NT2/D1 (cell line): ENCODE measurements at regions not wholly inside any gene's neighbourhood (a gene's known extent, or its start where the extent isn't known, plus 50 kb on each side); places are given as distances from the start of the nearest gene placed in this dataset.

Source experiments
- DNase-seq: peaks from one replicate; pipeline ENCODE4 v3.0.0-alpha.2; 2011; ENCODE audit warnings: low read depth, low spot score
- H3K27me3 ChIP-seq: 2 replicates; pipeline ENCODE4 v1.6.0; 2011; ENCODE audit warnings: mild to moderate bottlenecking; ENCODE audit not compliant: insufficient read length, insufficient read depth
- H3K36me3 ChIP-seq: 2 replicates; pipeline ENCODE4 v1.6.1; 2011; ENCODE audit warnings: mild to moderate bottlenecking, low read length, mixed read lengths; ENCODE audit not compliant: insufficient read depth, insufficient read length
- H3K4me1 ChIP-seq: 2 replicates; pipeline ENCODE4 v1.5.1; 2011; ENCODE audit not compliant: insufficient read depth, insufficient read length
- H3K4me3 ChIP-seq: 2 replicates; pipeline ENCODE4 v1.5.1; 2011; ENCODE audit warnings: low read depth; ENCODE audit not compliant: insufficient read length
- H3K9ac ChIP-seq: 2 replicates; pipeline ENCODE4 v1.6.0; 2011; ENCODE audit warnings: low read depth; ENCODE audit not compliant: insufficient read length
- H3K9me3 ChIP-seq: 2 replicates; pipeline ENCODE4 v1.5.1; 2011; ENCODE audit warnings: mild to moderate bottlenecking, low read length; ENCODE audit not compliant: insufficient read depth
- SUZ12 ChIP-seq: IDR thresholded peaks from 2 replicates; pipeline ENCODE4 v1.6.1; 2011; ENCODE audit not compliant: insufficient read length, insufficient read depth; ENCODE audit errors: extremely low read depth
- YY1 ChIP-seq: IDR thresholded peaks from 2 replicates; pipeline ENCODE4 v1.6.1; 2011; ENCODE audit not compliant: insufficient read length, insufficient read depth
- ZNF274 ChIP-seq: IDR thresholded peaks from 2 replicates; pipeline ENCODE4 v1.6.1; 2011; ENCODE audit warnings: mild to moderate bottlenecking, low read depth, low read length

DNA sequence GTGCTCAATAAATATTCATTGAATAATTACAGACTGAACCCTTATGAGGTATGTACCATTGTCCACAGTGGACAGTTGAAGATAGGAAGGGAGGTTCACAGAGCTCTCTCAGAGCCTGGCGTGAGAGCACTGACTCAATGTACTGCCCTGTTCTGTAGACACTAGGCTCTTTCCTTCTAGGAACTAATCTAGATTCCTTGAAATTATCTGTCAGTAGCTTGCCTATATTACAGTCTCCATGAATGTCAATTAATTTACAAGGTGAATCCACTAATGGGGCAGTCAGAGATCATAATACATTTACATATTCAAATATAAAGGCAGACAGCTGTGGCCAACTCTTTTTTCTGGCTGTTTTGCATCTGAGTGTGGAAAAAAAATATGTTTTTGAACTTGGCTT, 251.2 kb upstream of the SALL1 start:
- H3K36me3 ChIP-seq: no peaks in the 10 kb centered on the region

DNA sequence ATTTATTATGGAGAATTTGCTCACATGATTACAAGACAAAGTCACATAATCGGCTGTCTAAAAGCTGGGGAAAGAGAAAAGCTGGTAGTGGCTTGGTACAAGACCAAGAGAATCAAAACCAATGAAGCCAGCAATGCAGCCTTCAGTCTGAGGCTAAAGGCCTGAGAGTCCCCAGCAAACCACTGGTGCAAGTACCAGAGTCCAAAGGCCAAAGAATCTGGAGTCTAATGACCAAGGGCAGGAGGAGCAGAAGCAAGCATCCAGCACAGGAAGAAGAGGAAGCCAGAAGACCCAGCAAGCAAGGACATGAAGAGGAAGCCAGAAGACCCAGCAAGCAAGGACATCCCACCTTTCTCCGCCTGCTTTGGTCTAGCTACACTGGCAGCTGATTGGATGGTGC, 250.6 kb upstream of the SALL1 start:
- TF ChIP-seq ZNF274 (no peak), YY1 (no peak), SUZ12 (no peak)
- no peaks in the 10 kb centered on the region for H3K36me3 ChIP-seq
- H3K4me3 ChIP-seq: no peak overlapping the region
- no peak for DNase-seq
- H3K9ac ChIP-seq: no peak overlapping the region
- H3K4me1 ChIP-seq: no peaks in the 10 kb centered on the region
- H3K27me3 ChIP-seq: no peaks in the 10 kb centered on the region
- peaks cover 41% of the 10 kb centered on the region for H3K9me3 ChIP-seq

More for the DNA sequence above, 251.2 kb upstream of the SALL1 start:
- Histone ChIP-seq H3K9me3 (peaks cover 37% of the 10 kb centered on the region), H3K9ac (no peak overlapping the region), H3K27me3 (no peaks in the 10 kb centered on the region), H3K4me1 (no peaks in the 10 kb centered on the region), H3K4me3 (no peak overlapping the region)
- no peak for TF ChIP-seq YY1
- no peak for TF ChIP-seq SUZ12
- no peak for TF ChIP-seq ZNF274
- DNase-seq: no peak

DNA sequence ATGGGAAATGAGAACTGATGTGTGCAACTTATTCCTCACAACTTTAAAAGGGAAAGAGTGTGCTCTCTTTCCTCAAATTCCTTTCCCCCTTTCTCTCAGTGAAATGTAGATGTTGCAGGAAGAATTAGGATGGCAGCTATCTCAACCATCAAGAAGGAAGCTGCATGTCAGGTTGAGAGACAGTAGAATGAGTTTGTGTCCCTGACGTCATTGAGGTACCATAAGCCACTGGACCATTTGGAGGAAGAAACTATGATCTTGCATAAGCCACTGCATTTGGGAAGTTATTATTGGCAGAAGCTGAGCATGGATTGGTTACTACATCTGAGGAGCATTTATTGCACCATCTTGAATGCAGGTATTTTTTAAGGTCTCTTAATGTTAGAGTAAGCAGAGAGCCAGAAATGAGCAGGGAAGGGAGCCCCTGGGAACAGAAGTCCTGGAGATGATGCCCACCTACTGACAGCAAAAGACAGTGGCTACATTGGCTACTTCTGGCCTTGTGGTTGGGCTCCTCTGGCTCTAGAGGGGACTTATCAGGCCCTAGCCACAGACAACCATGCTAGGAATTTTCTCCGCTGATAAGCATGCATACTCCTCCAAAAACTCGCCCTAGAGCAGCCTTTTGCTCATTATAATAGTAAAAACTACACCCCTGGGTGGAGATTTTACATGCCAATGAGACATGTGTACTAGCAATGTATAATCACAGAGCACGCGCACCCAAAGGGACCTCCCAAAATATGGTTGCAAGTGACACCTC, 249.0 kb upstream of the SALL1 start:
- Histone ChIP-seq H3K4me1 (no peaks in the 10 kb centered on the region), H3K9ac (no peak overlapping the region), H3K27me3 (no peaks in the 10 kb centered on the region), H3K36me3 (no peaks in the 10 kb centered on the region), H3K4me3 (no peak overlapping the region), H3K9me3 (peaks cover 41% of the 10 kb centered on the region)
- TF ChIP-seq SUZ12: no peak
- TF ChIP-seq ZNF274: no peak
- TF ChIP-seq YY1: no peak
- no peak for DNase-seq

DNA sequence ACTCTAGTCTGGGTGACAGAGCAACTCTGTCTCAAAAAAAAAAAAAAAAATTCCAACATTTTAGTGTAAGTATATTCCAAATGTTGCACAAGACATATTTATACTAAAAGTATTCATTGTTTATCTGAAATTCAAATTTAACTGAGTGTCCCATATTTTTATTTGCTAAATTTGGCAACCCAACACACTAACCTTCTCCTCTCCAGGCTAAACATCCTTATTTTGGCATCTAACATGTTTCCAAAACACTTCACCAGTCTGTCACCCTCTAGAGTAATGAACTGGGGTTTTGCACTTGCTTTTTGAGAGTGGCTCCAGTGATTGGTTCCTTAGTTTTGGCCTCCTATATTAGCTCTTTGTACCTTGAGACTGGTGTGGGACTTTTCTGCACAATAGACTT, 243.4 kb upstream of the SALL1 start:
- Histone ChIP-seq H3K9me3 (peaks cover 19% of the 10 kb centered on the region), H3K4me3 (no peak overlapping the region), H3K27me3 (no peaks in the 10 kb centered on the region), H3K36me3 (no peaks in the 10 kb centered on the region), H3K4me1 (no peaks in the 10 kb centered on the region), H3K9ac (no peak overlapping the region)
- TF ChIP-seq SUZ12 (no peak), ZNF274 (no peak), YY1 (no peak)
- DNase-seq: no peak

DNA sequence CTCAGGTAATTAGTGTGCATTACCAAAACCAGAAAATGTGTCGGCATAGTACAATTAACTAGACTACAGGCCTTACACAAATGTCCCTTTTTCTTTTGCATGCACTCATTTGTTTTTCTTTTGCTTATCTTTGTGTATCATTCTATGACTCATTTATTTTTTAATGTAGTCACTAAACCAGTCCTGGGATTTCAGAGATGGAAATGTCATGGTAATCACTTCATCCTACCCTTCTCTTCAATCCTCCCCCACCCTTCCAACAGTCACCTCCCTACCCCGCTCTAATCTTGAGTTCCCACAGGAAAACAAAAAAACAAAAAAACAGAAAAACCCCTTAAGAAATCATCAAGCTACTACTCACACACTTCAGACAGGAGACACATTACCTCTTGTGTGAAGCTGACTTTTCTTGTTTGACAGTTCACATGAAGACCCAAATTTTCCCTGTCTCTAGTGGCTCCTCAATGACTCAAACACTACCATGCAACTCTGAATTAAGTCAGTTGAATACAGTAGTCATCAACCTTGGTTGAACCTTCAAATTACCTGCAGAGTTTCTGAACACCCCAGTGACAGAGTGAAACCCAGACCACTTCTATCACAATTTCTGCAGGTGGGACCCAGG, 242.4 kb upstream of the SALL1 start:
- Histone ChIP-seq H3K4me1 (no peaks in the 10 kb centered on the region), H3K9me3 (peaks cover 28% of the 10 kb centered on the region), H3K36me3 (no peaks in the 10 kb centered on the region), H3K9ac (peak overlapping the region; percentile 61), H3K27me3 (no peaks in the 10 kb centered on the region), H3K4me3 (no peak overlapping the region)
- TF ChIP-seq YY1 (no peak), SUZ12 (no peak), ZNF274 (no peak)
- no peak for DNase-seq

DNA sequence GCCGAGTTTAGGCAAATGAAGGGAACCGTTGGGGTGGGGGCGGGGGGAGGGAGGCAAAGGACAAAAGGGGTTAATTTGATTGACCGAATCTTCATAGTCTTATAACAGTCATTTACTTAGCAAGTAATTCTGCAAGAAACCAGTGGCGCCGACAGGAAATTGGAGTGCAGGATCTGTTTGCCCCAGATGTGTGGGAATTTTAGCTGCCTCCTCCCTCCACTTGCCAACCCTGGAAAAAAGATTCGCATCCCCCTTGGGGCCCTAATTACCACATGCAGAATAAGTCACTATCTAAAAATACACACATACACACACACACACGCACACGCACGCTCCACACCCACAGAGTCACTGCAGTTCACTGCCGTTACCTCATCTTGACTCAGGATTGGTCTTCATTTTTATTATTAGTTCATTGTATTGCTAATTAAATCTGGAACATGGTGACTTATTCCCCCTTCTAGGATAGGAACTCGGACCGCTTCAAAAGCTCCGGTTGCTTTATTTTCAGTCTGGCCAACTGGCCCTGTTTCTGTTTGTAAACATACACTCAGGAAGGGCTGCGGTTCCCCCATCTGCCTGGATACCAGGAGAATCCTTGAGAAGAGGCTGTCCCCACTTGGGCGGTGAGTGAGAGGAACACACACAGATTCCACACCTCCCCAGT, 241.6 kb upstream of the SALL1 start:
- H3K4me1 ChIP-seq: no peaks in the 10 kb centered on the region
- H3K27me3 ChIP-seq: no peaks in the 10 kb centered on the region
- no peak for TF ChIP-seq YY1
- TF ChIP-seq ZNF274: no peak
- TF ChIP-seq SUZ12: no peak
- H3K36me3 ChIP-seq: no peaks in the 10 kb centered on the region
- H3K4me3 ChIP-seq: peak overlapping the region; percentile 13
- peak overlapping the region; percentile 61 for H3K9ac ChIP-seq
- peak; percentile 51 for DNase-seq
- H3K9me3 ChIP-seq: peaks cover 23% of the 10 kb centered on the region

DNA sequence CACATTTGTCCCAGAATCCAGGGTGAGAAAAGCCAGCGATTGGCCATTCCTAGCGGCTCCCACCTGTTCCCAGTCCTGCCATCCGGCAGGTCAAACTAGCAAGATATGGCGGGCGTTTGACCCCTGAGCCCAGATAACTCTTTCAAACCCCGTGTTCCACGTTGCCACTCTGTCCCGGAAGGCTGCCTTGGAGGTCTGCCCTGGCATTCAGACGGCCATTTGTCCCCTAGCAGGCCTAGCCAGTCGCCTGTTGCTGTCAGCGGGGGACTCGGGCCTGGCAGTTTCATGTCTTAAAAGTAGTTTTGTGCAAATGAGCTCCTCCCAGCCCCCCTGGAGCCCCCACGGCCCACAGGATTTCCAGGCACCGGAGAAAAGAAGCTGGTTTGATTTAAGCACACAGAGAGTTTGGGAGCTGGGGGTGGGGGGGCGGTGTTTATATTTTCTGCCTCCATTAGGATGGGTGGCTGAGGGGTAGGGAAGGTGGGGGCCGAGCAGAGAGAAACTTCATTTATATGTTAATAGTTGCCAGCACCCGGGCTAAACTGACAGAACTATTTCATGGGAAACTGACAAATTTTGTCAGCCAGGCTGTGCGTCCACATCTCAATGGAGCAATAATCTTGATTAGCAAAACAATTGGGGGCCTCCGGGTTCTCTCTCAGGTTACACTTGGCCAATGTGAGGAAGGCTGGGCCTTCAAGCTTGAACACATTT, 240.9 kb upstream of the SALL1 start:
- peaks cover 16% of the 10 kb centered on the region for H3K9me3 ChIP-seq
- H3K4me1 ChIP-seq: no peaks in the 10 kb centered on the region
- peak overlapping the region; percentile 13 for H3K4me3 ChIP-seq
- H3K36me3 ChIP-seq: no peaks in the 10 kb centered on the region
- H3K9ac ChIP-seq: peak overlapping the region; percentile 51
- peak; percentile 95 for DNase-seq
- no peaks in the 10 kb centered on the region for H3K27me3 ChIP-seq
- TF ChIP-seq SUZ12 (no peak), YY1 (no peak), ZNF274 (no peak)
